Right ventricle myocardium superior (tissue), 1 donor: ENCODE measurements at regions not wholly inside any gene's neighbourhood (a gene's known extent, or its start where the extent isn't known, plus 50 kb on each side); places are given as distances from the start of the nearest gene placed in this dataset.

Source experiments
- ATAC-seq: fragments of 200-7000 bp; cut with Tn5 transposase; one replicate; pipeline ENCODE4 v1.9.1; 2020; ENCODE audit warnings: mild to moderate bottlenecking; ENCODE audit not compliant: poor library complexity
- DNase-seq: peaks from one replicate; pipeline ENCODE4 v3.0.0-alpha.2; 2020
- intact Hi-C: fragments of 100-400 bp; cut with DNase I; formaldehyde crosslinking; loops from one replicate; pipeline ENCODE4 v1.11.2; 2022
- donor health status: DM: no; HTN: yes; CAD: no; lungs with severe emphysema.

DNA sequence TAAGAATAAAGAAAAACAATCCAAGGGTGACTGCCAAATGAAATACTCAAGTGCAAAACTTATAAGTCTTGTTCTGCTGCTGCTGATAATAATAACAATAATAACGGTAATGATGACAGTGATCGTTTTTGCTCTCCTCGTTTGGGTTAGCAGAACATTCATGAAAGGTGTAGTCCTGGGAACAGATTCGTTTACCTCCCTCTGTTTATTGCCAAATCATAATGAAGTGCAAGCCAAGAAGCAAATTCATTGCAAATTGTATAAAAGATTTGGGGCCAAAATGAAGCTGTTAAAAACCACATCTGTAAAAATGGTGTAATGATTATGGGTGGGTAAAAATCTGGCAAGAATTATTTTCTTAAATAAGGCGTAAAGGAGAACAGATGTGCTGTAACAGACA, 587.2 kb upstream of the MKI67 start:
- DNase-seq (no peak), ATAC-seq (no peak)
- intact Hi-C loops: no loop called here

DNA sequence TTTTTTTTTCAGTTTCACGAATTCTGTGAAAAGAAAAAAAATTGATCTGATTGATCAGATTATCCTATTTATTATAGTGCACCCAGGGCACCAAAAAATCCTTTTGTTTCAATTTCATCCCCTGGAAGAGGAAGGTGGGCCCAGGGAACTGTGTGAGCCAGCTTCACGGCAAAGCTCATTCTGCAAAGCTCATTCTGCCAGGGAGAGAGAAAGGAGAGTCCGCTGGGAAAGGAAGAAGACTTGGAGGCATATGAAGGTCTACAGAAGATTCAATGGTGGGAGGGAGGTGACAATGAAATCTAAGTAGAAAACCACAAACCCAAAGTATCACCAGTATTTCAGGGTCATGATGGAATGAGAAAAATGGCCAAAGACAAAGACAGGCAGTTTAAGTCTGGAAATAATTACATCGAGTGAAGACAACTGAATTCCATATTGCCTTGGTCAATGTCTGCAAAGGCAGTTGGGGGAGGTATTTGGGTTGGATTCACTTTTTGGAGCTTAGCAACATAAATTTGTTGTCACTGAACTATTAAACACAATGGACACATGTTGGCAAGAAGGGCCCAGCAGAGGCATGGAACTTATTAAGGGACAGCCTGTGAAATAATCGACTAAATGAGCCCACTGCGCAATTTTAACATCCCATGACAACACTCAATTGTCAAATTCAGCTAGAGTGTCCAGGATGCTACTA, 587.8 kb upstream of the MKI67 start:
- ATAC-seq (no peak), DNase-seq (no peak)
- intact Hi-C loops: no loop called here

DNA sequence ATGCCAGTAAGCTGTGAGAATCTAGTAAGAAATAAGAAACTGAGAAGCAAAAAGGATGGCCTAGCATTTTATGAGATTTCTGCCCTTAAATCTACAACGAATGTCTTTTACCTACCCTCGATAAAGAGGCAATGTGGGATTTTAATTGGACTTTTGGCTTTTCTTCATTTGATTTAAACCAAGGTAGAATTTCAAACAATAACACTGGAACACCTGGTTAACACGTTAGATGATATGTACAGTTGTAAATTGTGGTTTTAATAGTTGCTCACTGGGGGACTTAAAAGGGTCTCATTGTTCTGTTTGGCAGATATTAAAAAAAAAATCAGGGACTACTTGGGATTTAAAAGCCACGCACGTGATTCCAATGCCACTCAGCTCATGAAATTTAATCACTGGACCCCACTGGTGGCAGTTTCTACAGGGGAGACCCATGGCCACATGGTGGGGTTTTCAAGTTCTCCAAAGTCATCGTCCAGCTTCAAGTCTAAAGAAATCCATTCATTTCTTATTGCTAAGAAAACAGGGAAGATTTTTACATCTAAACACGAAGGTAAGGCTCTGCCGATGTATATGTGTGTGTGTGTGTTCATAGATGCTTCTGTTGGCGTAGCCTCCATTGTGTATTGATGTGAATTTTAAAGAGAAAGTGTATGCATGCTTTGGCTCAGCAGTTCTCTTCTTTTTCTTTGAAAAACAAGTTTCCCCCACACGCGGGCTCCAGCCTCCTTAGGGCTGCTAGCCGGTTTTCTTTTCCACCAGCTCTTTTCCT, 588.6 kb upstream of the MKI67 start:
- no peak for ATAC-seq
- intact Hi-C loops: no loop called here
- DNase-seq: no peak

DNA sequence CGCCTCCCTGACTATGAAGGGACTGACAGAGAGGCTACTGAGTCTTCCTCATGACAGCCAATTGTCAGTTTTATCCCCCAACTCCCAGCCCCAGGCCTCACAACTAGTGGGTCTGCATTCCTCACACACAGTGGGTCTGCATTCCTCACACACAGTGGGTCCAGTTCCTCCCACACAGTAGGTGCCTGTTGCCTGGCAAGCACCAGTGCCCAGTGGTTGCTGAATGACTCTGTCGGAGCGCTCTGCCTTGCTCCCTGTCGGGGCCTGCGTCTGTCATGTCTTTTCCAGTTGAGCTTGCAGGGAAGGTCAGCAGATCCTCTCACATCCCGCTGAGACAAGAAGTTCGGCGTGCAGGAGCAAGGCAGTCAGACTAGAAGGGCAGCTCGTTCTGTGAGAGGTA, 590.0 kb upstream of the MKI67 start:
- intact Hi-C loops: no loop called here
- DNase-seq (no peak), ATAC-seq (no peak)

DNA sequence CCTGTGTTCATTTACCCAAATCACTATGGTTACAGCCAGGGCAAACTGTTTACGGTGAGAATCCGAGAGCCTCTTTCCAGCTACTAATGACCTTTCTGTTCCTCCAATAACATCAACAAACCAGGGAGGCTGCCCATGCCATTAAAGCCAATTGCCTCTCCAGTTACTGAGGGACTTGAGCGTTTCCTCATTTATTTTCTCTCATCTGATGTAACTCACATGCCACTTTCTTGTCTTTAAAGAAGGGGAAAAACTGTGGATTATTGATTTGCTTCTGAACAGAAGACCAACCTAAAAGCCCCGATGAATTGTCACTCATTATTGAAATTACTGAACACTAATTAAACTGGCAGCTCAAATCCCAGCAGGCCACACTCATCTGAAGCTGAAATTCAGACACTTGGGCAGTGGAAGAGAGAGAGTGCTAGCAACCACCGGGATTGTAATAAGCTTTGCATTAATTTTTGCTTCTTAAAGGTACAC, 595.8 kb upstream of the MKI67 start:
- ATAC-seq: no peak
- no peak for DNase-seq
- intact Hi-C loops: no loop called here

DNA sequence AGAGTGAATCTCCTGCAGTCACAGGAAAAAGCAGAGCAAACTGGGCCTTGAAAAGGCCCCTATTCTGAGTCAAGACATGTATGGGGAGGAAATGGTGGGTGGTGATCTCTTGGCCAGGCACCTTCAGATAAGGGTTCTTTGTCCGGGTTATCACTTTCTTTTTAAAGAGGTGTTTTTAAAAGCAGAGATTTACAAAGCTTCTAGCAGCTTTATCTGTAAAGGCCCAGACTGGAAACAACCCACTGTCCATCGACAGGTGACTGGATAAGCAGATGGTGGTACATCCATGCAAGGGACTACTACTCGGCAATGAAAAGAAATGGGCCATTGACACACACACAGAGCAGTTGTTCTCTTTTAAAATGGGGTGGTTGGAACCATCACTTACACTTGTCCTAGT, 596.7 kb upstream of the MKI67 start:
- intact Hi-C loops: no loop called here
- DNase-seq (no peak), ATAC-seq (no peak)

DNA sequence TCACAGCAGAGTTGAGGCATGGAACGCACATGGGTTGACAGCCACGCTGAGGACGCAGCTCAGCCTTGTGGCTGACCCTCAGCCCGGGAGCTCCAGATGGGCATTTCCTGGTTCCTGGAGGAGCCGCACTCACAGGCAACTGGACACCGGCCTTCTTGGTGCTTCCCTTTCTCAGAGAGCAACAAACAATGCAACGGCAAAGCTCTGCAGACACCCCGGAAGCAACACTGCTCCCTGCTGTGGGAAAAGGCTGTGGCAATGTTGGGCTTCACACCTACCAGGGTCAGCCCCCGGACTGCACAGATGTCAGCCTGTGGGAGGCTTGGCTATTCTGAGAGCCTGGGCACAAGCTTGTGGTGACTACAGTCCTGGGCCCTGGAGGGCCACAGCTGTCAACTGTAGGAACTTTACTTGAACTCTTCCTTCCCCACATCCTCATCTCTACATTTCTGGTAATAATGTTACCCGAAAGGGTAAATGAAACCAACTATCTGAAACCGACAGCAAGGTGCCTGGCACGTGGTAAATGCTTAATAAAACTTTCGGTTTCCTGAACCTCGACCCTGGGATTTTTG, 597.5 kb upstream of the MKI67 start:
- intact Hi-C loops: no loop called here
- no peak for DNase-seq
- ATAC-seq: no peak

DNA sequence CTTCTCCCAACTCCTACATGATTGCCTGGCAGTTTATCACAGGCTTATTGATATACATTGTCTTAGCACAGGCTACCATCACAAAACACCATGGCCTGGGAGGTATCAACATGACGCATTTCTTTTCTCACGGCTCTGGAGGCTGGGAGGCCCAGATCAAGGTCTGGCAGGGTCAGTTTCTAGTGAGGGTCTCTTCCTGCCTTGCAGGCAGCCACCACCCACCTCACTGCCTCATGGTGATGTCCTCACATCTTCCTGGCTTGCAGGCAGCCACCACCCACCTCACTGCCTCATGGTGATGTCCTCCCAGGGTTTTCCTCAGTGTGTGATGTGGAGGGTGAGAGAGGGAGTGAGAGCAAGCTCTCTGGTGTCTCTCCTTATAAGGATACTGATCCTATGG, 599.3 kb upstream of the MKI67 start:
- ATAC-seq (no peak), DNase-seq (no peak)
- intact Hi-C loops: no loop called here

DNA sequence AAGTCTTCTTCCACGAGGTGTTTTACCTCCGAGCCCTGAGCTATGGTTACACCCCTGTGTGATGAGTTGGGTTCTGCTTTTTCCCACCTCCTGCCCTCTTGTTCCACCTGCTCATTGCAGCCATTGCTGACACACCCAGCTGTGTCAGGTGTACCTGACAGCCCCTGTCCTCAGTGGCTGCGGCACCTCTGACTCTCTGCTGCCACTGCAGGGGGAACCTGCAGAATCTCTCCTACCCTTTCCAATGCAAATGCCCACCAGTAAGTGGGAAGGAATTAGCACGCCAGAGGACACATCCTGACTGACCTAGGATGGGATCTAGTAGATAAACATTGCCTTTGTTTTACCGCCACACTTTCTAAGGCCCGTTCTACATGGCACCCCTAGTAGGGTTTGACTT, 600.9 kb upstream of the MKI67 start:
- DNase-seq (no peak), ATAC-seq (no peak)
- intact Hi-C loops: no loop called here

DNA sequence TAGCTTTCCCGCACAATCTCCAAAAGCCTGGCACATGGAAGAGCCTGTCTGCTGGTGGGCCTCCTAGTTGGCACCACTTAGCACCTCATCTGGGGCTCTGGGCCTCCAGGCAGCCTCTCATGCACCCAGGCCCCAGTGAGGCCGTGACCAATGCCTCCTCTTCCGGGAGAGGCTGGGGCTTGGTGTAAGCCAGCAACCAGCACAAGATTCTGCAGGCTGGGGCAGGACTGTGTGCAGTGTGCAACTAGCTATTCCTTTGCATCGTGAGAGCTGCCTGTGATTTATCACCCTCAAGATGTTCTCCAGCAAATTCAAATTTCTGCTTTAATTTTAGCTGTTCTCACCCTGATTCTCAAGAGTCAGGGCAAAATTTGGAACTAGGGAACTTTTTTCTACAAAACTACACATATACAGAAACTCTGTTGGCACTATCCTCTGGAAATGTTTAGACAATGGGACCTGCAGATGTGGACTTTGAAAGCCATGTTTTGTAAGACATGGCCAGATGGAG, 603.7 kb upstream of the MKI67 start:
- intact Hi-C loops: no loop called here
- no peak for ATAC-seq
- no peak for DNase-seq

DNA sequence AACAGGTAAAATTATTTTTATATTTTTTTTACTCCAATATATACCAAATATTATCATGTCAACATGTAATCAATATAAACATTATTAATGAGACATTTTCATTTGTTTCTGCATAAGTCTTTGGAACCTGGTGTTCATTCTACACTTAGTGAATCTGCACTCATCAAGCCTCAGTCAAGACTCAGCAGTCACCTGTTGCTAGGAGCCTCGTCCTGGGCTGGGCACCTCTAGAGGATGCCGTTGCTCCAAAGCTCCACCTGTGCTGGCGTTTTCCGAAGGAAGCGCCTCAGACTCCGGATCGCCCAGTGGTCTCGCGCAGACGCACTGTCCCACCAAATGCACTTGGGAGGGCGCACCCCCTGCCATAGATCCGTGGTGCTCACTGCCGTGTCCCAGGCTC, 604.7 kb upstream of the MKI67 start:
- no peak for ATAC-seq
- intact Hi-C loops: no loop called here
- DNase-seq: no peak

DNA sequence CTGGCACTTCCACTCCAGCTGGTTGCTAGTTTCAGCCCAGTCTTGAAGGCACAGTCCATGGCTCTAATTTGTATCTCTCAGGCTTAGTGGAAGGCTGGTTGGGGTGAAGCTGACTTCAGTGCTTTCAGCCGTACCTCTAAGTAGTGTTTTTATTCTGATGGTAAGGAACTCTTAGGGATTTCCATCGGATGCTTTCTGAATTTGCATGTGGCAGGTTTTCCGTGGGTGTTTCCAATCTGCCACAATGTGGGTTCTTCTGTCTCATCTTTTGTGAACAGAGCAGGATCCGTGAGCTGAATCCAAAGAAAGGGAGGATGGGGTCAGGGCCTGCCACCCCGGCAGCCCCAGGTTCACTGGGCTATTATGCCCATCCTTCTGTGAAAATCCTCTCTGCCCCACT, 607.9 kb upstream of the MKI67 start:
- ATAC-seq (no peak), DNase-seq (no peak)
- intact Hi-C loops: no loop called here

DNA sequence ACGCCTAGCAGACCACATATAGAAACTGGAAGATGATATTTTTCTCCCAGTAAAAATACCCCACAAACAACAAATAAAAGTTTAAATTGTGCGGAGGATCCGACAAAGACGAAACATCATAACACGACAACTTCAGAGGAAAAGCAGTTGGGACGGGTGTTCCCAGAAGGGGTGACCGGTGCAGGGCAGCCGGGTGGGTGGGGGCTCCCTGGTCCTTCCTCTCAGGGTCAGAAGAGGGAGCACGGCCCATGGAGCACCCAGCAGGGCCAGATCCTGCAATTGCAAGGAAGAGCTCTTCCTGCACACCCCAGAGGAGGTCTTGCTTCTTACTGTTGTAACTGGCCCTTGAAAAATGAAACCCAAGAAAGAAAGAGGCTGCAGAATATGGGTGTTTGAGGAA, 608.5 kb upstream of the MKI67 start:
- intact Hi-C loops: no loop called here
- DNase-seq: no peak
- no peak for ATAC-seq

DNA sequence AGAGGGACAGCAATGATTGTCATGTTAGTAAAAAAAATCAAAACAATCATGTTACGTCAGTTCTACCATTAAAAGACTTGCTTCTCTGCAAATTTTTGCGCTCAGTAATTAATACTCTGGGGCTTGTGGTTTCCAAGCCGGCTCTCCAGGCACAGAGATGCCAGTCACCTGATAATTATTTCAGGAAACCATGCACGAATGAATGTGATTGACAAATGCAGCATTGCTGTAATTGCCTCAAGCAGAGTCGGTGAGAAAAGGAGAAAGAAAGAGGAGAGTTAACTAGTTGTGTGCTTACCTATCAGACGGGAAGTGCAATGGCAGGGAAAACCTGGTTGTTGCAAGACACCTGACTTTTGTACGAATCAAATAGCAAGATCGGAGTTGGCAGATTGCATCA, 609.8 kb upstream of the MKI67 start:
- intact Hi-C loops: no loop called here
- no peak for DNase-seq
- ATAC-seq: no peak

DNA sequence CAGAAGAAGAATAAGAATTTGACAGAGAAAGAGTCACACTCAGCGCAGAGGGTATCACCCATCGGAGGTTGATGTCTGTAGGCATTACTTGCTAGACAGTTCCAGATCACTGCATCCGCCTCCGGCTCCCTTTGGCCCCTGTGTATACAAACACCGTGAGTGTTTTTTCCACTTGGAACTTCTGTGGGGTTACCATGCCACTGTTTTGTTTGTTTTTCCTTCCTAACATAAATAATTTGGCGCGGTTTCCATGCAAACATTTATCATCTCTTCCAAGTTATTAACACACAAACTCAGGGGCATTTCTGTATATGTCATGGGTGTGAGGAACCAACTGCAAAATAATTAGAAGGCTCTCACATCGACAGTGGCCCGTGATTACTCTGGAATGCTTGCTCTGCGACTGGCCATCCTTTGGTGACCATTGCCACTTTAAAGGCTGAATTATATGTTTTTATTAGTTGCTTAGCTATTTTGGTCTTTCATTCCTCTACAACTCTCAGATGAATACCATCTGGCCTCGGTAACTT, 612.2 kb upstream of the MKI67 start:
- ATAC-seq (no peak), DNase-seq (no peak)
- intact Hi-C loops: no loop called here

DNA sequence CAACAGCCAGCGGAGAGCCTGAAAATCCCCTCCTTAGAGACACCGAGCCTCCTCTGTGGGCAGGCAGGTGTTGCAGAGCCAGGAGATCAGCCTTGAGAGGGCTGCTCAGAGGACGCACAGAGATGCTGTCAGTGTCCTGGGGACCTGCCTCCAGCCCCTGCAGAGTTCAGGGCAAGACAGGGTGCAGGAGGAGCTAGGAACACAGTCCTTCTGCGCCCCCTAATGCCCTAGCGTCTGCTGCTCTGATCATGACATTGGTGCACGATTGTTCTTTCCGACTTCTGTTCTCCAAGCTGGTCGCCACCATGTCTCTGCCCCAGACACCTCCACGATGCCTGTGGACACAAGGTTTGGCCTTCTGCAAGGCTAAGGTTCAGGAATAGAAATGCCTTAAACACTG, 613.7 kb upstream of the MKI67 start:
- no peak for DNase-seq
- no peak for ATAC-seq
- intact Hi-C loops: no loop called here

DNA sequence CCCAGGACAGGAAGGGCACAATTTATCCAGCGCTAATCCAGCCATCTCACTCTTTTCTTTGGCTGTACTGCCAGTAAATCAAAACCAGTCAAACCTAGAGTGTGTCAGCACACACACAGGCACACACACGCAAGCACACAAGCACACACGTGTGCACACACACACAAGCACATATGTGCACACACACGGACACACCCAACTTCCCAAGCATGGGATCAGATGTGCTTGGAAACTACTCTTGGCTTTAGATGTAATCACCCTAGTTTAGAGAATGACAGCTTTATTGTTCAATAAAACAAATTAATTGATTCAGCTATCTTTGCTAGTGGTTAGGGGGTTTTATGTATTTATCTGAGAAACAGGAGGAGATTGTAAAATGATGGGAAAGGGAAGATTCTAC, 615.0 kb upstream of the MKI67 start:
- ATAC-seq (no peak), DNase-seq (no peak)
- intact Hi-C loops: no loop called here

DNA sequence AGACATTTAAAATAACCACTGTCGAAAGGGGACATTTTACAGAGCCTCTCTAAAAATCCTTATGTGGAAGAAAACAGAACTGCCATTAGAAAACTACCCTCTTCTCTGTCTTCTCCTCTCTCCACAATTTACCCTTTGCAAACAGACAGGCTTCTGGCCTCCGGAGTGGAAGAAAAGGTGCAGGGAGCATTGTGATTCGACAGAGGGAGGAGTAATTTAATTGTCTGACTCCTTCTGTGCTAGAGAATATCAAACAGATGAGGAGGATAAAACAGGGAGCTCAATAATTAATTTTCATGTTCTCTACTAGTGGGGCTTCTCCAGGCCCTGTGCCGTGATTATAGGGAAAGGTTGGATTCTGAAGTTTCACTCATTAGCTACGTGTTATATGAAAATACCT, 615.5 kb upstream of the MKI67 start:
- intact Hi-C loops: no loop called here
- DNase-seq (no peak), ATAC-seq (no peak)

DNA sequence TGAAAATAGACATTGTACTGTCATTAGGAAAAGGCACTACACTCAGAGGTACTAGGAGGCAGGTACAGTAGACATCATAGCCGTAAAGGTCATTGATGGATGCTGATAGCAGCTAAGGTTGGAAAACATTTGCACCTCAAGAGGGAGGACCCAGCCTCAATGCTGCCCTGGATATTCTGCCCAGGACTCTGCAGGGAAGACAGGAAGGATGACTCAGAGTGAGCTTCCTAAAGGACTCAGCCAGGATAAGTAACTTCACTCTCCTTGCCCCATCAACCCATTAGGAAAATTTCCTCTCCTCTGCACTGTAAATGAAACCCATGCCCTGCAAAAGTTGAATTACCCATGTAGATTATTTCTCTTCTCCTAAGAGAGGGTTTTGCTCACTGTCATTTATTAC, 617.9 kb upstream of the MKI67 start:
- ATAC-seq (no peak), DNase-seq (no peak)
- intact Hi-C loops: no loop called here

DNA sequence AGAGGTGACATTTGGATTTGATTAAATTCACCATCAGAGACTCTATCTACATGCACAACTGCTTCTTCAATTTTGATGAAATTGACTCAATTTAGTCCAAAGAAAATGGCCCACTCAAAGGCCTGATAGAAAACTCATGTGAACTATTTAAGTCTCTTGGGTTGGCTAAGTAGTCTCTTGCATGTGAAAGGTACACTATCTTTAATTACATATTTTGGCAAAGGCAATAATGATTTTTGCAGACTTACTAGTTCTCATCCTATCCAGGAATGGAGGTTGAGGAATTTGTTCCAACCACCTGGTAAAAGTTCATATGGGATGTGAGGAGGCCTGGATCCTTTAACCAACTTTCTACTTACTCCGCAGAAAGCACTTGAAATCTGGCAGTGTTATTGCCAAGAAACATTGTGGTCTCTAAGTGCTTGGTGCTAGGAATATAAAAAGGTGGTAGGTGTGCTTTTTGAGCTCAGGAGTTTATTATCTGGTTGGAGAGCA, 618.6 kb upstream of the MKI67 start:
- ATAC-seq: no peak
- DNase-seq: no peak
- intact Hi-C loops: no loop called here
